GM19397 (cell line): ENCODE measurements at regions not wholly inside any gene's neighbourhood (a gene's known extent, or its start where the extent isn't known, plus 50 kb on each side); places are given as distances from the start of the nearest gene placed in this dataset.
"Not testable (repeated sequence)": the region's sequence is repeated elsewhere in the genome, so short reads cannot be mapped to it uniquely, and the experiment has no call there.

Source experiments
- ATAC-seq: cut with Tn5 transposase; IDR thresholded peaks from one replicate; pipeline ENCODE4 v1.9.1; 2021; ENCODE audit warnings: mild to moderate bottlenecking, moderate library complexity; ENCODE audit not compliant: unreplicated experiment

- no peak for ATAC-seq
Observed at GRCh38 chr5:35561396-35561795, 56.3 kb upstream of the SPEF2 start.

- ATAC-seq = no peak
Observed at GRCh38 chr5:35557748-35558147, 59.9 kb upstream of the SPEF2 start.

- ATAC-seq = no peak
Observed at GRCh38 chr5:35557199-35557598, 60.5 kb upstream of the SPEF2 start.

- ATAC-seq = no peak
Observed at GRCh38 chr5:35554016-35554415, 63.6 kb upstream of the SPEF2 start.

- no peak for ATAC-seq
Observed at GRCh38 chr5:35545190-35545589, 72.5 kb upstream of the SPEF2 start.

- ATAC-seq = no peak
Observed at GRCh38 chr5:35543408-35543807, 74.3 kb upstream of the SPEF2 start.

GRCh38 chr5:35540002-35540401 is 77.7 kb upstream of the SPEF2 start:
- ATAC-seq = no peak

GRCh38 chr5:35538198-35538931 is 79.3 kb upstream of the SPEF2 start:
- ATAC-seq = no peak

GRCh38 chr5:35533156-35533555 is 84.5 kb upstream of the SPEF2 start:
- no peak for ATAC-seq

- ATAC-seq = not testable (repeated sequence)
Observed at GRCh38 chr5:35531553-35531952, 86.1 kb upstream of the SPEF2 start.

GRCh38 chr5:35518104-35518503 is 99.6 kb upstream of the SPEF2 start:
- ATAC-seq = peak; percentile 100

GRCh38 chr5:35516271-35516670 is 101.4 kb upstream of the SPEF2 start:
- no peak for ATAC-seq

GRCh38 chr5:35513612-35514011 is 104.1 kb upstream of the SPEF2 start:
- ATAC-seq = no peak

- no peak for ATAC-seq
Observed at GRCh38 chr5:35502206-35502605, 115.5 kb upstream of the SPEF2 start.

GRCh38 chr5:35488791-35489190 is 128.9 kb upstream of the SPEF2 start:
- no peak for ATAC-seq

GRCh38 chr5:35488055-35488454 is 129.6 kb upstream of the SPEF2 start:
- no peak for ATAC-seq

GRCh38 chr5:35487233-35488025 is 130.2 kb upstream of the SPEF2 start:
- ATAC-seq = no peak

GRCh38 chr5:35485487-35485886 is 132.2 kb upstream of the SPEF2 start:
- ATAC-seq = no peak

GRCh38 chr5:35484241-35484640 is 133.4 kb upstream of the SPEF2 start:
- no peak for ATAC-seq

- ATAC-seq = no peak
Observed at GRCh38 chr5:35483780-35484179, 133.9 kb upstream of the SPEF2 start.

- ATAC-seq = no peak
Observed at GRCh38 chr5:35483191-35483590, 134.5 kb upstream of the SPEF2 start.

- no peak for ATAC-seq
Observed at GRCh38 chr5:35482167-35482755, 135.4 kb upstream of the SPEF2 start.
